ENCODE measurements at regions not wholly inside any gene's neighbourhood (a gene's known extent, or its start where the extent isn't known, plus 50 kb on each side); places are given as distances from the start of the nearest gene placed in this dataset.
"Not testable (repeated sequence)": the region's sequence is repeated elsewhere in the genome, so short reads cannot be mapped to it uniquely, and the experiment has no call there.

DNA sequence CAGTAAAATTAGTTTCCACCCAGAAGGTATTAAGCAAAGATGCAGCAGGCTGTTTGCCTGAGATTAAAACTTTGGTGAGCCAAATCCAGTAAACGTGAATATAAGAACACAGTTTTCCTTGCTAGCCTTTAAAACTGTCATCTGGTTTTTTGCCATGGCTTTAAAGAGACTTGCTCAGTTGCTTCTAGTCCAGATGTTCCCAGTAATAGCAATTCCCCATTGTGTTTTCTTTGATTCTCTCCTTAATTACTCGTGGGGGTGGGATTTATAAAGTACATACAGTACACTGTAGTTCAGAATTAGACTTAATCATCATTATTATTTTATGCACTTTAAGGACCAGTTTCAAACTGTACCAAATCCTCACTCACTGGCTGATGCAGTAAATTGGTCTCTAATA is 303.5 kb upstream of the ZNF804A start:
- DNase-seq: no peak

DNA sequence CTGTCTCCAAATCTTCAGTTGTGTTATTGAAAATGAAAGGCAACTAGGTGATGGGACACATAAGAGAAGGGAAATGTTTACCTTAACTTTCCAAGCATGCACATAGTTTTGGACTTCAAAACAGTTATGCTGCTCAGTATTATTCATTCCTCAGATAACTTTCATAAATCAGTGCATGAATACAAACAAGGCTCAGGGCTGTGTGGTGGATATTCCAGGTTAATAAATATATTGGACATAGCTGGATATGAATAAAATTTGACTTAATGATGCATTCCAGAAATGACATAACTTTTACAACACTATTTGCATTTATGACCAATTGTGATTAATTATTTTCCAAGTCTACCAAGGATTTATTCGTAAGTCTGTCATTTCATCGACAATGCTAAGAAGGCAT is 301.2 kb upstream of the ZNF804A start:
- DNase-seq: no peak

DNA sequence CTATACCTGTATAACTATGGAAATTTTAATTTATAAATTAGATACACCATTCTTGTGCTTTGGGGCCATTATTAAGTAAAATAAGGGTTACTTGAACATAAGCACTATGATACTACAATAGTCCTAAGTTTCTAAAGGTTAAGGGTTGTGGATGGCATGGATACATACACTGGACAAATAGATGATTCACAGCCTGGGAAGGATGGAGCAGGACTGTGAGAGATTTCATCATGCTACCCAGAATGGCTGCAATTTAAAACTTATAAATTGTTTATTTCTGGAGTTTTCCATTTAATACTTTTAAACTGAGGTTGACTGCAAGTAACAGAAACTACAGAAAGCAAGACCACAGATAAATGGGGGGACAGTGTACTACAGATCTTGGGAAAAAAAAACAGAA is 295.8 kb upstream of the ZNF804A start:
- DNase-seq: no peak

DNA sequence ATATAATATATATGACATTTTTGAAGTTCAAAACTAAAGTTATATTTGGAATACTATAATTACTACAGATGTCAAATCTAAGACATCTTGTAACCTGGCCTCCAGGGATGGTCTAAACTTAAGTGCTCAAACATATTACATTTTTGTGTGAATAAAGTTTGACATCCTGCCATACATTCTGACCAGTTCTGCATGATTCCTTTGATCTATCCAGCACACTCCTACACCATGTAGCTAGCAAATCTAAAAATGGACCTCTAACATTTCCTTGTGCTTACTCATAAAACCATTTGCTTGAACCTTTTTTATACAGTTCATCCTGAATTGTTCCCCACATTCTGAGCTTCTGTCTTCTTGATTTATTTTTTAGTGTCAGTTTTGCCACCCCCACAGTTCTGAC is 294.3 kb upstream of the ZNF804A start:
- no peak for DNase-seq

DNA sequence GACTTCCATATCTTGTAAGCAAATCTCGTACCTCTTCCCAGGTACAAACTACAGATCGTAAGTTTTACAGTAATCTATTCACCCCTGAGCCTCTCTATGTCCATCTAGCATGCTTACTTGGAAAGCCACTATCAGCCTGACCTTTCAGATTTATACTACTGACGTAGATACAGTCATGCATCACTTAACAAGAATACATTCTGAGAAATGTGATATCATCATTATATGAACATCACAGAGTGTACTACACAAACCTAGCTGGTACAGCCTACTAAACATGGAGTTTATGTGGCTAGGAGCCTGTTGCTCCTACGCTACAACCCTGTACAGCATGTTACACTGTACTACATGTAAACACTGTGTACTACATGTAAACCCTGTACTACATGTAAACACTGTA is 293.2 kb upstream of the ZNF804A start:
- DNase-seq: no peak

DNA sequence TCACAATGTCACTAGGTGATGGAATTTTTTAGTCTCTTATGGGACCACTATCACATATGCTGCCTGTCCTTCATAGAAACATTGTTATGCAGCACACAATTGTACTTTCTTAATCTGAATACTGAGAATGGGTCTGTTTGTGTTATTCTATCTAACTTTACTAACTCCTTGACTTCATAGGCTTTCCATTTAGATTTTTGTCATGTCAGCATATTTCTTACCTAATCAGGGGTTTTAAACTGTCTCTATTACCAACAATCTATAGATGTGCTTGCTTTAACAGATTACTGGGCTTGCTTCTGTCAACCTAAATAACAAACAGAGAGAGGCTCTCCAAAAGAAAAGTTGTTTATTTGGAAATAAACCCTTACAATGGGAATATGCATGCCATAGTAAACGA is 289.6 kb upstream of the ZNF804A start:
- DNase-seq: no peak

DNA sequence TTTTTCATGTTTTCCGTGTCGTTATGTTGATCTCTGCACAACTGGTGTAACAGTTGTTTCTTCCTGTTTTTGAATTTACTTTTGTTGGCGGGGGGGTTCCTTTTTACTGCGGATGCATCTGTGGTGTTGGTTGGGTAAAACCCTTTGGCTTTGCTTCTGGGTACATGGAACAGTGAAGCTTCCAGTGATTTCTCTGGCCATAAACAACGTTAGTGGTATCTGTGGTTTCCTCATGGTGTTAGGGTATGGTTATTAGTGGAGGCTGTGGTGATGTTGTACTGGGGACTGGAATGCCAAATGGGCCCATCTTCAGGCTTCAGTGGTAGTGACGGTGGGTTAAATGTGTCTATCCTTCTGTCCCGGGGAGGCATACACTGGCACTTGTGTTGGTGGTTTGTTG is 285.4 kb upstream of the ZNF804A start:
- no peak for DNase-seq

DNA sequence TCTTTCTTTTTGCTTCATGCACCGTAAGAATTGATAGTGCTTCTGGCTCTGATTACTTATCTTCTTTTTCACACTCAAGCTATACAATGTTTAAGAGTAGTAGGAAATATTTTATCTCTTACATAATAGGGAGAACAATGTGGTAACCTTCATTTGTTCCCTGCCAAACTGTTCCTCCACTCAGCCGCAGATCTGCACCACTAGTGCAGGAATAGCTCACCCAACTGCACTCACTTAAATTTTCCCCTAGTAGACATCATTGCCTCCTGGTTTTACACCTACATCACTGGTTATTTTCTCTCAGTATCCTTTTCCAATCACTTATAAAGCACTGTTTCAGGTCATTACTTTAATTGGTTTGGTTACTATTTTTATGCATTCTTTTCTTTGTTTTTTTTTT is 283.5 kb upstream of the ZNF804A start:
- no peak for DNase-seq

DNA sequence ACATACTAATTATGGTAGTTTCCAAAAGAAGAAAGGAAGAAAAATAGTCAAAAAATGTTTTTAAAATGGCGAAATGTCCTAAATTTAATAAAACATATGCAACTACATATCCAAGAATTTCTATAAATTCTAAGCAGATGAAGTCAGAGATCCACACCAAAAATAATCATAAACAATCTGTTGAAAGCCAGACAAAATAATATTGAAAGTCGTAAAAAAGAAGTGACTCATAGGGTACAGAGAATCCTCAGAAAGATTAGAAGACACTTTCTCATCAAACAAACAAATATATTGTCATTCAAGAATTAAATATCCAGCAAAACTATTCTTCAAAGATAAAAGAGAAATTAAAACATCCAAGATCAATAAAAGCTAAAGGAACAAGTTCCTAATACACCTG is 281.4 kb upstream of the ZNF804A start:
- DNase-seq: no peak

DNA sequence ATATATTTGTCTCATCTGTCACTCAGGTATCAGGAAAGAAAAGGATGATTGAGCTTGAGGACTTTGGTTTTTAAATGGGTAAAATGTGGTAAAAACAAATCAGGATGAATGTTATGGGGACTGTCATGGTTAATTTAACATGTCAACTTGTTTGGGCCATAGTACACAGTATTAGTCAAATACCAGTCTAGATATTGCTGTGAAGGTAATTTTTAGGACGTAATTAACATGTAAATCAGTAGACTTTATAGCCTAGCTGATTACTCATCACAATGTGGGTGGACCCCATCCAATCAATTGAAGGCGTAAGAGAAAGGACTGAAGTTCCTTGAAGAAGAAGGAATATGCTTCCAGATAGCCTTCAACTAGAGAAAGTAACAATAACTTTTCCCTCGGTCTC is 275.7 kb upstream of the ZNF804A start:
- no peak for DNase-seq

DNA sequence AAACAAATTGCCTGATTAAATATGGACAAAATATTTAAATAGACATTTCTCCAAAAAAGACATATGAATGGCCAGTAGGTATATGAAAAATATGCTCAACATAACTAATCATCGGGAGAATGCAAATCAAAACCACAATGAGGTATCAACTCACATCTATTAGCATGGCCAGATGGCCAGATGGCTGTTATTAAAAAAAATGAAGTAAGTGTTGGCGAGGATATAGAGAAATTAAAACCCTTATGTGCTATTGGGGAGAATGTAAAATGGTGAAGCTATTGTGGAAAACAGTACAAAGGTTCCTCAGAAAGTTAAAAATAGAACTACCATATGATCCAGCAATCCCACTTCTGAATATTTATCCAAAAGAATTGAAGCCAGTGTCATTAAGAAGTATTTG is 272.3 kb upstream of the ZNF804A start:
- no peak for DNase-seq

DNA sequence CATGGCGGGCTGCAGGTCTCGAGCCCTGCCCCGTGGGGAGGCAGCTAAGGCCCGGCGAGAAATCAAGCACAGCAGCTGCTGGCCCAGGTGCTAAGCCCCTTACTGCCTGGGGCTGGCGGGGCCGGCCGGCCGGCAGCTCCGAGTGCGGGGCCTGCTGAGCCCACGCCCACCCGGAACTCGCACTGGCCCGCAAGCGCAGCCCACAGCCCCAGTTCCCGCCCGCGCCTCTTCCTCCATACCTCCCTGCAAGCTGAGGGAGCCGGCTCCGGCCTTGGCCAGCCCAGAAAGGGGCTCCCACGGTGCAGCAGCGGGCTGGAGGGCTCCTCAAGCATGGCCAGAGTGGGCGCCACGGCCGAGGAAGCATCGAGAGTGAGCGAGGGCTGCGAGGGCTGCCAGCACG is 270.5 kb upstream of the ZNF804A start:
- DNase-seq: not testable (repeated sequence)

DNA sequence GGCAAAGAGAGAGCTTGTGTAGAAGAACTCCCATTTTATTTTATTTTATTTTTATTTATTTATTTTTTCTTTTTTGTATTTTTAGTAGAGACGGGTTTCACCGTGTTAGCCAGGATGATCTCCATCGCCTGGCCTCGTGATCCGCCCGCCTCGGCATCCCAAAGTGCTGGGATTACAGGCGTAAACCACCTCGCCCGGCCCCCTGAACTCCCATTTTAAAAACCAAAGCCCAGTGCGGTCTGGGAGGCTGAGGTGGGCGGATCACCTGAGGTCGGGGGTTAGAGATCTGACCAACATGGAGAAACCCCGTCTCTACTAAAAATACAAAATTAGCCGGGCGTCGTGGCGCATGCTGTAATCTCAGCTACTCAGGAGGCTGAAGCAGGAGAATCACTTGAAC is 267.8 kb upstream of the ZNF804A start:
- not testable (repeated sequence) for DNase-seq

DNA sequence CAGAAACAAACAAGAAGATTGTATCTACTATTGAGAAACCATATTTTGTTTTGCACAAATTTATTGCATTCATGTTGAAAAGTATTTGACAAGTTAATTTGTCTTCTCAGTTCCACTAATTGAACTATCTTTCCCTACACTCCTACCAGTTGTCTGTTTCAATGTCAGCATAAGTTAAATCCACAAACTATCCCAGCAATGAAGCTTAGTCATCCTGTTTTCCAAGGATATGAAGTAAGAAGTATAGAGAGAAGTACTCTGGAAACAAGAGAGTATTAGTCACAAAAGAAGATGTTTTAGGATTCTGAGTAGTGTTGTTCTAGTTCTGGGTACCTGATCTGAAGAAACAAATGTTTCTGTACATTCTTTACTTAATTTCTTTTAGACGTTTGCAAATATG is 261.6 kb upstream of the ZNF804A start:
- DNase-seq: no peak

DNA sequence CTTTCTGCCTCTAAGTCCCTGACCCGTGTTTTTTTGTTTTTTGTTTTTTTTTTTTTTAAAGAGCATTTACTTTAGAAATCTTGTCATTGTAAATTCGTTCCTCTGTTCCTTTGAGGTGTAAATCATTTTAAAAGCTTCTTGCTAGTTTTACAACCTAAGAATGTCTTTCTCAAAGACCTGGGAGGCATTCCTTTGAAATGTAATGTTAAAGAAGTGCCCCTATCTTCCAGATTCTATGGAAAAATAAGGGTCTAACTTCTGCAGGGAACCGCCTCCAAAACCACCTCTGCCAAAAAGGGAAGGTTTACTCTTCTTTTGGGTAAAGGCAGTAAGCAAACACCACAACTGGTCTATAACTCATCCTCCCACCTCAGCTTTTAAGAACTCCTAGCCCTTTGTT is 259.6 kb upstream of the ZNF804A start:
- DNase-seq: no peak

DNA sequence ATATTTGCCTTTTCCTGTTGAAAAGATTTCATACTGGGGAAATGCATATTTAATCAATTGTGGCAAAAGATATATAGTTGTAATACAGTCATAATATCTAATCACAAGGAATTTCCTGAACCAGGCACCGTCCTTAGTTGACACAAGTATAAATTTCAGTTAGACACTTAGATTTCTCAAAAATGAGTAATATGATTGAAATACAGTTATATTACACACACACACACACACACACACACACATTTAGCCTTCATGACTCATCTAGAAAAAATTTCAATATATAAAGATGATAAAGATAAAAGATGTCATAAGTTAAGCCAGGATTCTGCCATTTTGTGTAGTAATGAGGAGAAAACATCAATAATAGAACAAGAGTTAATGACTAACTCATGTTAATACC is 258.4 kb upstream of the ZNF804A start:
- no peak for DNase-seq

DNA sequence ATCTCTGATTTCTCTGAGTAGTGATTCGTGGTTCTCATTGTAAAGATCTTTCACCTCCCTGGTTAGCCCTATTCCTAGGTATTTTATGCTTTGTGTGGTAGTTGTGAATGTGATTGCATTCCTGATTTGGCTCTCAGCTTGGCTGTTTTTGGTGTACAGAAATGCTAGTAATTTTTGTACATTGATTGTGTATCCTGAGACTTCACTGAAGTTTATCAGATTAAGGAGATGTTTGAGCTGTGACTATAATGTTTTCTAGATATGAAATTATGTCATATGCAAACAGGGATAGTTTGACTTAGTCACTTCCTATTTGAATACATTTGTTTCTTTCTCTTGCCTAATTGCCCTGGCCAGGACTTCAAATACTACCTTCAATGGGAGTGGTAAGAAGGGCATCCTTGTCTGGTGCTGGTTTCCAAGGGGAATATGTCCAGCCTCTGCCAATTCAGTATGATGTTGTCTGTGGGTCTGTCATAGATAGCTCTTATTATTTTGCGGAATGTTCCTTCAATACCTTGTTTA is 251.9 kb upstream of the ZNF804A start:
- no peak for DNase-seq

DNA sequence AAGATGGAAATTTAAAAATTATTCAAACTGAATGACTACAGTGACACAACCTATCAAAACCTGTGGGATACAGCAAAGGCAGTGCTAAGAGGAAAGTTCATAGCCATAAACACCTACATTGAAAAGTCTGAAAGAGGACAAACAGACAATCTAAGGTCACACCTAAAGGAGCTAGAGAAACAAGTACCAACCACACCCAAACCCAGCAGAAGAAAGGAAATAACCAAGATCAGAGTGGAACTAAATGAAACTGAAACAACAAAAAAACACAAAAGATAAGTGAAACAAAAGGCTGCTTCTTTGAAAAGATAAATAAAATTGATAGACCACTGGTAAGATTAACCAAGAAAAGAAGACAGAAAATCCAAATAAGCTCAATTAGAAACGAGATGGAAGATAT is 247.2 kb upstream of the ZNF804A start:
- no peak for DNase-seq

DNA sequence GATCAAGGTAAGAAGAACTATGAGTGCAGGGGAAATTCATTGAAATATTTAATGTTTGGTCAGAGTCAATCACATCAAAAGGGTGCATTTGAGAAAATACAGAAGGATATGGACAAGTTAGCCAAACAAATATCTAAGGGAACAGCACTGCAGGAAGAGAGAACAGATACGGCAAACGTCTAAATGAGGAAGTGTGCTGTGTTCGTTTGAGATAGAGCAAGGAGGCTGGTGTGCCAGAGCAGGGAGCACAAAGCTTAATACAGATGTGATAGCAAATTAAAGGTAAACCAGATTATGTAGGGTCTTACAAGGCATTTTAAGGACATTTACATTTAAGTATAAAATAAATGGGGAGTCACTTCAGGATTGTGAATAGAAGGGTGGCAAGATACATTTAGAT is 241.3 kb upstream of the ZNF804A start:
- DNase-seq: no peak

DNA sequence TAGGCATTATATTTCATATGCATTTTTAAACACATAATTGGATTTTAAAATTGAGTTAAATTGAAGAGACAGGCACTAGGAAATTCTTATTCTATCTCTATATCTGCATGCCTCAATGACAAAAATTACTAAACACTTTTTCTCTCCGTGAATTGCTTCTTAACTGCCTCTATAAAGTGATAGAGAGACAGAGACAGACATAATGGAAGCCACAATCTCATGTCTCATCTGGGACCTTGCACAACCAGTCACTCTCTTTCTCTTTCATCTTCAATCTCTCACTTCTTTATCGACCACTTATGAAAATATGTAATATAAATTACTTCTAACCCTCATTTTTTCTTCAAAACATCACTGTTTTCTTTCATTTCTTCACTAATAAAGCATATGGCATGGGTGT is 238.9 kb upstream of the ZNF804A start:
- no peak for DNase-seq

DNA sequence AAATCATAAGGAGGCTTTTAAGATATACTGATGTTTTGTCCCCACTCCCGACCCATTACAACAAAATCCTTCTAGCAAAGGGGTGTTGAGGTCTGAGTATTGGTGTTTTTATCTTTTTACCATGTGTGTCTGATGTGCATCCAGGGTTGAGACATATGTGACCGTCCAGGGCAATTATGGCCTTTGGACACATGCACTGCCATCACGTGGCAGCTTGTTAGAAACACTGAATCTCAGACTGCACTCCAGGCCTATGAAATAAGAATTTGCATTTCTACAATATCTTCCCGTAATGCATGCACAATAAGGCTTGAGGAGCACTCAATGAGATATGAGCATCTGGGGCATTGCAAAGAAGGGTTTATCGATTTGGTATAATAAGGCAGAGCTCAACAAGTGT is 235.1 kb upstream of the ZNF804A start:
- no peak for DNase-seq

DNA sequence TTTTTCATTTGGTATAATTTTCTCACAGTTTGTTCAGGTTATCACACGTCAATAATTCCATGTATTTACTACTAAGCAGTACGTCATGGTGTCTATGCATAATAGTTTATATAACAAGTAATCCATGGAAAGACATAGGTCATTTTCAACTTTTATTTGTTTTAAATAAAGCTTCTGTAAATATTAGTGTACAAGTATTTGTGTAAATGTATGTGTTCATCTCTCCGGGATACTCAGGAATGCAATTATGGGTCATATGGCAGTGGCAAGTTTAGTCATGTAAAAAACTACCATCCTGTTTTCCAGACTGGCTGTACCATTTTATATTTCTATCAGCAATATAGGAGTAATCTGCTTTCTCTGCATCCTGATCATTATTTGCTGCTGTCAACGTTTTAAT is 231.1 kb upstream of the ZNF804A start:
- DNase-seq: no peak

DNA sequence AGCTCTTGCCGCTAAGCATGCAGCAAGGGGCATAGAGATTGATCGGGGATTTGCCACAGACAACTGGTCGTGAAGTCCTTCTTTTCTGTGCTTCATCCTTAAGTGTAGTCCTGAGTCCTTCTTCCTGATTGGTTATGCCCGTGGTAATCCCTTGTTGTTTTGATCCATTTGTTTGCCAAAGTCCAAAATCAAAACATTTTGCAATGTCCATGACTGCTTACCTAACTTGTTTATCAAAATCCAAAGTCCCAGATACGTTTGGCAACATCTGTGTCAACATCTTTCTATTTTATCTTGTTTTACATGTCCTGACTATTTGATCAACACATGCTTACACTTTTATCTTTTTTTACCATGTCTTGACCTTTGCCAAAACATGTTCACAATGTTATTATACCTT is 229.0 kb upstream of the ZNF804A start:
- no peak for DNase-seq

DNA sequence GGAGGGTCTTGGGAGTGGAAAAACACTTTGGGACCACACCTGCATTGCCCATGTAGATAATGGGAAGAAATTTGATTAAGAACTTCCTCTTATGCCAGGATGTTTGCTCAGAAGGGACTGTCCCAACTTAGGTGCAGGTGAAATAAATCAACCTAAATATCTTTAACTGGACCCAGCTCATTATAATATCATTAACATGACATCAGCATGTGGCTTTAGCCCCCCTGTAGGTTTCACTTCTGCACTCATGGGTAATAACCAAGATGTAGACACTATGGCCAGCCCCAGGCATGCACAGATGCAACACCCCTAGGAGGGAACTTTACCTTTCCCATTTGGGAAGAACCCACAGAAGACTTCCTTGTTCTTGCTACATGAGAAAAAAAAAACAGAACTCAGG is 227.4 kb upstream of the ZNF804A start:
- DNase-seq: no peak

DNA sequence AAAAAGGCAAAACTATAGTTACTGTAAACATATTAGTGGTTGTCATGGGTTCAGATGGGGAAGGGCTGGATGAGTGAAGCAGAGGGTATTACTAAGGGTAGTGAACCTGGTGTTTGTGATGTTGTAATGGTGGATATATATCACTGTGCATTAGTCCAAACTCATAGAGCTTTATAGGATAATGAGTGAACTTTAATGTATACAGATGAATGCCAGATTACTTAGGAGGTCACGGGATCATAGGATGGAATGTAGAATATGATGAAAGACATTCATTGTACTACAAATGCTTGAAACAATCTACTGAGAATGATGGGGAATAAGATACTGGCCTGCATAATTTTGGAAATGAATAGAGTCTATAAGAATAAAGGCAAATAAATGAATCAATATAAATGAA is 226.7 kb upstream of the ZNF804A start:
- no peak for DNase-seq

DNA sequence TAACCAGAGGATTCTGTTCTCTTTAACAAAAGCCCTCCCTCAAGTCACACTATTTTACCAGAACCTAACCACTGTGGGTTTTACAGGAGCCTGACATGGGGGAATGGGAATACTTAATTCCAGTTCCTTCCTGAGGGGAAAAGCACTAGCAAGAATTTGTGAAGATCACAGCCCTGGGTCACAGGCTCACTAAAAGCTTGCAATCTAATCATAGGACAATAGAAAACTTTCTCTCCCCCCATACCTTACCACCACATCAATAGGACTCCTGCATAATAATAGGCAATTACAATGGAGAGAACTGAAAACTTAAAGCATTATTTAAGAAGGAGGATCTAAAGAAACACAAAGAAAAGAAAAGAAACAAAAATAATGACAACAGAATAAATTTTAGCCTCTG is 225.8 kb upstream of the ZNF804A start:
- DNase-seq: no peak
